ENCODE measurements at regions not wholly inside any gene's neighbourhood (a gene's known extent, or its start where the extent isn't known, plus 50 kb on each side); places are given as distances from the start of the nearest gene placed in this dataset.

DNA sequence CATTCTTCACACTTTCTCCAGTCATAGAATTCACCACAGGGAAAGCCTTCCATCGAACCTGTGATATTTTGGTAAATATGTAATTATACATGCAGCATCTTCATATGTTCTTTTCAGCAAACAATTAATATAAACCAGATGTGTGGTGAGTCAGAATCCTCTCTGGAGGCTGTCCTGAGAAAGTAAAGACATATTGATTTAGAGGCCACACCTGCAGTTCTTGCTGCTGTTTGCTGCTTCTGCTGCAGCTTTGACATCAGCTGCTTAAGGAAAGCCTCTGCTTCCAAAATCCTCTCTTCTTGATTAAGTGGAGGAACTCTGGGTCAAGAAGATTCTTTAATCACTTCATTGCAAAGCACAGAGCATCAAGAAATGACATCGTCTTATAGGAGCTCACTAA, 568.8 kb upstream of the ZEB2 start:
- no peaks in the 10 kb centered on the region for H3K36me3 ChIP-seq
- H3K4me1 ChIP-seq, result no peaks in the 10 kb centered on the region
- DNase-seq, result no peak
- no peaks in the 10 kb centered on the region for H3K9me3 ChIP-seq
- TF ChIP-seq, protein P1, sequence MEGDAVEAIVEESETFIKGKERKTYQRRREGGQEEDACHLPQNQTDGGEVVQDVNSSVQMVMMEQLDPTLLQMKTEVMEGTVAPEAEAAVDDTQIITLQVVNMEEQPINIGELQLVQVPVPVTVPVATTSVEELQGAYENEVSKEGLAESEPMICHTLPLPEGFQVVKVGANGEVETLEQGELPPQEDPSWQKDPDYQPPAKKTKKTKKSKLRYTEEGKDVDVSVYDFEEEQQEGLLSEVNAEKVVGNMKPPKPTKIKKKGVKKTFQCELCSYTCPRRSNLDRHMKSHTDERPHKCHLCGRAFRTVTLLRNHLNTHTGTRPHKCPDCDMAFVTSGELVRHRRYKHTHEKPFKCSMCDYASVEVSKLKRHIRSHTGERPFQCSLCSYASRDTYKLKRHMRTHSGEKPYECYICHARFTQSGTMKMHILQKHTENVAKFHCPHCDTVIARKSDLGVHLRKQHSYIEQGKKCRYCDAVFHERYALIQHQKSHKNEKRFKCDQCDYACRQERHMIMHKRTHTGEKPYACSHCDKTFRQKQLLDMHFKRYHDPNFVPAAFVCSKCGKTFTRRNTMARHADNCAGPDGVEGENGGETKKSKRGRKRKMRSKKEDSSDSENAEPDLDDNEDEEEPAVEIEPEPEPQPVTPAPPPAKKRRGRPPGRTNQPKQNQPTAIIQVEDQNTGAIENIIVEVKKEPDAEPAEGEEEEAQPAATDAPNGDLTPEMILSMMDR (IDR thresholded peaks at IDR 0.05), result no peak
- ATAC-seq, result no peak
- H3K27ac ChIP-seq, result no peak overlapping the region
- H3K27me3 ChIP-seq, result no peaks in the 10 kb centered on the region
- H3K4me3 ChIP-seq, result no peak overlapping the region
- intact Hi-C loops (cut with DNase I), result no loop called here

DNA sequence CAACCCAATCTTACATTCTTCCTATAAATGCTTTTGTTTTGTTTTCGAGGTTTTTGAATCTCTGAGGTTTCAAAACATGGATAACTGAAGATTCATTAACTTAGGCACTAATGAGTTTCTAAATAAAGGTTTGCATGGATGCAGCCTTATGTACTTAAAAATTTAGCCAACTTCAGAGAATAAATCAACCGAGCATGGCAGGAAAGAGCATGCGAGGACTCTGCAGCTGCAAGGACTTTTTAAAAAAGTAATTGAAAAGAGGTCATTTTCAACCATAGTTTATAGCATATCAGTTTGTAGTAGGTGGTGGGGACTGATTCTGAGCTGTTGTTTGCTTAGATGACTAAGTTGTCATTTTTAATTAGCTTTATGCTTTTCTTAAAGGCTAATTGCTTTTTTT, 567.0 kb upstream of the ZEB2 start:
- H3K4me1 ChIP-seq, result no peaks in the 10 kb centered on the region
- no peaks in the 10 kb centered on the region for H3K9me3 ChIP-seq
- TF ChIP-seq, protein P1 (IDR thresholded peaks at IDR 0.05), result no peak
- intact Hi-C loops (cut with DNase I), result no loop called here
- H3K4me3 ChIP-seq, result no peak overlapping the region
- no peak overlapping the region for H3K27ac ChIP-seq
- DNase-seq (peak in 2 of 4 donors; percentile 46 to 54), ATAC-seq (no peak)
- no peaks in the 10 kb centered on the region for H3K27me3 ChIP-seq
- no peaks in the 10 kb centered on the region for H3K36me3 ChIP-seq

DNA sequence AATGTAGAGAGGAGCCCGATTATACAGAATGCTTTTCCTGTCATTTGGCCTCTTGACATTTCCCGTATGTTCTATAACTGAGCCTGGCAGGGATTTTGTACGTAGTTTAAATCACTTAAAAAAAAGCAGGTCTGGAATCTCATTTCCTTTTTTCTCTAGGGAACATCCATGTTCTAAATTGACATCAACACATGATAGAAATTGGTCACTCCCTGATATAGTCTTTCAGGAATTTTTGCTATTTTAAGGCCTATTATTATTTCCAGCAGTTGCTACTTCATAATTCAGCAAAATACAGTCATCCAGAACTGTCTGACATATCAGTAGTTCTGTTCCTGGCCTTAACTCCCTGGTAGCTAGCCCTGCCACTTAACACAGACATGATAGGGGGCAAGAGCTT, 565.7 kb upstream of the ZEB2 start:
- TF ChIP-seq, protein P1 (IDR thresholded peaks at IDR 0.05), result no peak
- H3K36me3 ChIP-seq, result no peaks in the 10 kb centered on the region
- no peaks in the 10 kb centered on the region for H3K9me3 ChIP-seq
- H3K27ac ChIP-seq, result no peak overlapping the region
- ATAC-seq, result no peak
- intact Hi-C loops (cut with DNase I), result no loop called here
- no peaks in the 10 kb centered on the region for H3K4me1 ChIP-seq
- DNase-seq, result no peak
- H3K4me3 ChIP-seq, result no peak overlapping the region
- H3K27me3 ChIP-seq, result no peaks in the 10 kb centered on the region

DNA sequence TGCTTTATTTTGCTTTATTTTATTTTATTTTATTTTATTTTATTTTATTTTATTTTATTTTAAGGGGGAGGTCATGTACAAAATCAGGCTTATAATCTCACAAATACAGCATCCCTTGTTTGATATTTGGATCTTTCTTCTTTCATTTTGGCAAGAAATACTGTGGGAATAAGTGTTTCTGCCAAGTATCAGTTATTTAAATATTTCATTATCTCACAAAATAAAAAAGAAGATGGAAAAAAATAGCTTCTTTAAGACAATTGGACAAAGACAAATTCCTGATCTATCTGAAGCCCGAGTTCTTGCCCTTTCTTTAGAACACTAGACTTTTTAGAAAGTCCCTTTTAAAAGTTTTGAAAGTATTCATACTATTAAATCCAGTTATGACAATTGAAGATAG, 560.5 kb upstream of the ZEB2 start:
- H3K4me3 ChIP-seq, result no peak overlapping the region
- DNase-seq (no peak), ATAC-seq (no peak)
- H3K27ac ChIP-seq, result no peak overlapping the region
- H3K36me3 ChIP-seq, result no peaks in the 10 kb centered on the region
- no peaks in the 10 kb centered on the region for H3K27me3 ChIP-seq
- H3K9me3 ChIP-seq, result no peaks in the 10 kb centered on the region
- H3K4me1 ChIP-seq, result no peaks in the 10 kb centered on the region
- TF ChIP-seq, protein P1 (IDR thresholded peaks at IDR 0.05), result no peak
- intact Hi-C loops (cut with DNase I), result no loop called here

DNA sequence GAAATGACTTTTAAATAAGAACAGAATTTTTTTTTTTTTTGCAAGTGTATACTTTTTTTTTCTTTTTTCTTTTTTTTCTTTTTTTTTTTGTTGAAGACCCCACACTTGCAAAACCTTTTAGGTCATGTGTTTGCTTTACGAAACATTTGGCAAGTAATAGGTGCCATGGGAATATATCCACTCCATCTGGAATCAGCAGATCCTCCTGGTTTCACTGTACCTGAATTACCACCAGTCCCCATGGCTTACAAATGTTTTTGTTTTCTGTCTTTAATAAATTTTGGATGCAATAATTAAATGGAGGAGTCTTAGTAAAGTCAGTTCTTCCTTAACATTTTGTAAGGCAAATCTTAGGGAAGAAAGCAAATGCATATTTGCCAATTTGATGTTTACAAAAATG, 559.7 kb upstream of the ZEB2 start:
- no peaks in the 10 kb centered on the region for H3K9me3 ChIP-seq
- intact Hi-C loops (cut with DNase I), result no loop called here
- no peak for DNase-seq
- H3K4me1 ChIP-seq, result no peaks in the 10 kb centered on the region
- H3K27me3 ChIP-seq, result no peaks in the 10 kb centered on the region
- TF ChIP-seq, protein P1 (IDR thresholded peaks at IDR 0.05), result no peak
- no peaks in the 10 kb centered on the region for H3K36me3 ChIP-seq
- ATAC-seq, result no peak
- no peak overlapping the region for H3K4me3 ChIP-seq
- H3K27ac ChIP-seq, result no peak overlapping the region

Data from left lung (tissue), 4 donors.